K562 (cell line): ENCODE measurements at regions not wholly inside any gene's neighbourhood (a gene's known extent, or its start where the extent isn't known, plus 50 kb on each side); places are given as distances from the start of the nearest gene placed in this dataset.

Experiments
- ATAC-seq: fragments of 200-7000 bp; cut with Tn5 transposase; 3 replicates; pipeline ENCODE4 v1.9.1; 2020; ENCODE audit warnings: moderate library complexity
- BruUV-seq: library from RNA; stranded (reverse); fragments of 400-500 nt; replicated peaks from 2 replicates; lab custom pipeline; 2021; lab: Mats Ljungman, UMichigan
- CTCF ChIA-PET: fragments of 300-600 bp; formaldehyde crosslinking; extraction: SDS; loops from one replicate; lab custom pipeline; 2021; ENCODE audit warnings: low intra/inter-chr PET ratio; lab: Yijun Ruan, JAX
- POLR2A ChIA-PET: fragments of 300-600, 350-650 bp; sonication (Branson Sonifier 250); formaldehyde crosslinking; extraction: SDS; loops from one replicate; lab custom pipeline; 2021; ENCODE audit warnings: antibody characterized with exemption, inconsistent platforms; lab: Yijun Ruan, JAX
- DNase-seq, 4 experiments: peaks; one replicate each; pipeline versions ENCODE4 v3.0.0 to v3.0.0-alpha.2; 2011 to 2018; ENCODE audit warnings: low spot score in 3 of 4, mixed read lengths in 3 of 4; ENCODE audit errors: extremely low read depth in 1 of 4
- FAIRE-seq: peaks from 2 replicates; lab custom pipeline; 2011; peaks lifted over from hg19 to GRCh38; lab: Jason Lieb, UNC
- H2AFZ ChIP-seq: 2 replicates; pipeline ENCODE4 v1.6.0; 2011; ENCODE audit warnings: low read depth, low read length, control low read depth, inconsistent platforms
- H3K27ac ChIP-seq: fragments of 200-600 bp; 3 replicates; pipeline ENCODE4 v1.8.0; 2011; ENCODE audit warnings: low read depth, mild to moderate bottlenecking, control low read depth, inconsistent platforms, low read length, moderate library complexity, mixed read lengths; ENCODE audit errors: extremely low read depth
- H3K27me3 ChIP-seq, 2 experiments: fragments of 300-600 bp in 1 of 2; 2 replicates in 1 of 2; 3 replicates in 1 of 2; pipeline versions ENCODE4 v1.6.0 to v1.8.0; 2011; ENCODE audit warnings: inconsistent platforms in 2 of 2, low read length in 2 of 2, mild to moderate bottlenecking in 1 of 2, mixed read lengths in 1 of 2, moderate library complexity in 1 of 2; ENCODE audit not compliant: control insufficient read depth in 2 of 2, insufficient read depth in 2 of 2
- H3K36me3 ChIP-seq: fragments of 300-600 bp; 3 replicates; pipeline ENCODE4 v1.8.0; 2011; ENCODE audit warnings: mild to moderate bottlenecking, low read length, inconsistent platforms; ENCODE audit not compliant: control insufficient read depth, insufficient read depth
- H3K4me1 ChIP-seq, 2 experiments: fragments of 200-600 bp in 1 of 2; replicated peaks in 1 of 2; 2 replicates in 1 of 2; 3 replicates in 1 of 2; pipeline versions ENCODE4 v1.5.1 to v1.8.0; 2011; ENCODE audit warnings: inconsistent platforms in 2 of 2, low read length in 2 of 2, mild to moderate bottlenecking in 1 of 2, mixed read lengths in 1 of 2, moderate library complexity in 1 of 2; ENCODE audit not compliant: control insufficient read depth in 2 of 2, insufficient read depth in 2 of 2
- H3K4me2 ChIP-seq: 2 replicates; pipeline ENCODE4 v1.6.1; 2011; ENCODE audit warnings: low read length, control low read depth, inconsistent platforms, mixed read lengths; ENCODE audit not compliant: insufficient read depth
- H3K4me3 ChIP-seq: fragments of 200-600 bp; sonication (generic), shearing (Covaris generic); 2 replicates; pipeline ENCODE4 v1.5.1; 2016; ENCODE audit warnings: control low read depth, inconsistent platforms
- H3K79me2 ChIP-seq: fragments of 200-600 bp; 3 replicates; pipeline ENCODE4 v1.8.0; 2011; ENCODE audit warnings: low read length, inconsistent platforms; ENCODE audit not compliant: control insufficient read depth, insufficient read depth
- H3K9ac ChIP-seq, 2 experiments: 2 replicates each; pipeline versions ENCODE4 v1.6.0 to v1.6.1; 2011; ENCODE audit warnings: low read depth in 2 of 2, low read length in 2 of 2, control low read depth in 1 of 2, inconsistent platforms in 1 of 2, mild to moderate bottlenecking in 1 of 2, mixed read lengths in 1 of 2; ENCODE audit not compliant: insufficient read depth in 1 of 2
- H3K9me1 ChIP-seq: one replicate; pipeline ENCODE4 v1.6.0; 2011; ENCODE audit warnings: inconsistent platforms, mild to moderate bottlenecking, low read length, moderate library complexity; ENCODE audit not compliant: control insufficient read depth, insufficient read depth
- H3K9me3 ChIP-seq: replicated peaks from 2 replicates; pipeline ENCODE4 v1.5.1; 2011; ENCODE audit warnings: low read depth, low read length, inconsistent platforms; ENCODE audit not compliant: control insufficient read depth, insufficient read depth
- H4K20me1 ChIP-seq: replicated peaks from 2 replicates; pipeline ENCODE4 v1.6.1; 2011; ENCODE audit warnings: low read length, inconsistent platforms, mixed read lengths; ENCODE audit not compliant: control insufficient read depth, insufficient read depth
- CBX8 ChIP-seq: fragments of 200-600 bp; sonication (generic); IDR thresholded peaks from 2 replicates; pipeline ENCODE4 v1.6.1; 2012; ENCODE audit warnings: borderline replicate concordance, mixed run types, low read depth, mild to moderate bottlenecking, moderate library complexity, mixed read lengths, low read length, control low read depth, inconsistent platforms; ENCODE audit not compliant: poor library complexity, severe bottlenecking; ENCODE audit errors: extremely low read depth
- CREB3L1 ChIP-seq: fragments of 450-650 bp; IDR thresholded peaks from 2 replicates; pipeline ENCODE4 v1.6.1; 2014; ENCODE audit warnings: low read depth, mild to moderate bottlenecking, moderate library complexity, borderline replicate concordance
- ETS1 ChIP-seq: conservative IDR thresholded peaks from 2 replicates; pipeline ENCODE4 v1.6.1; 2011; ENCODE audit warnings: low read depth, mild to moderate bottlenecking, low read length; ENCODE audit not compliant: control insufficient read depth
- ILF3 ChIP-seq: fragments of 450-650 bp; IDR thresholded peaks from 2 replicates; pipeline ENCODE4 v1.6.1; 2018; ENCODE audit warnings: antibody characterized with exemption, mild to moderate bottlenecking, moderate library complexity, borderline replicate concordance
- MECOM ChIP-seq: fragments of 250-450 bp; sonication (Bioruptor Pico); IDR thresholded peaks from 2 replicates; pipeline ENCODE4 v1.8.0; 2022; ENCODE audit warnings: inconsistent platforms
- PHB ChIP-seq: fragments of 250-450 bp; sonication (Bioruptor Pico); IDR thresholded peaks from 2 replicates; pipeline ENCODE4 v1.5.0; 2021
- ZNF174 ChIP-seq: fragments of 250-450 bp; sonication (Bioruptor Pico); IDR thresholded peaks from 2 replicates; pipeline ENCODE4 v1.4.0; 2020; ENCODE audit warnings: mild to moderate bottlenecking
- ZNF717 ChIP-seq: fragments of 250-450 bp; sonication (Bioruptor Pico); IDR thresholded peaks from 2 replicates; pipeline ENCODE4 v1.5.0; 2021
- WGBS: fragments of 100-300 bp; shearing (Covaris generic); methylation state at CpG from one replicate; pipeline ENCODE4 v1.1.6; 2016; ENCODE audit warnings: low coverage, mixed read lengths; ENCODE audit not compliant: insufficient coverage; ENCODE audit errors: missing lambda C conversion rate; 5-methylcytosine and 5-hydroxymethylcytosine counted together
- in situ Hi-C: fragments of 300-500 bp; cut with MboI; formaldehyde crosslinking; loops from 4 replicates; pipeline ENCODE4 v1.15.0; 2018; ENCODE audit warnings: inconsistent platforms, mixed read lengths
- intact Hi-C: fragments of 100-400 bp; cut with micrococcal nuclease; formaldehyde crosslinking; loops from 2 replicates; pipeline ENCODE4 v1.14.2; 2022
- TF ChIP-seq, protein P1 (sequence below): sonication (generic); formaldehyde crosslinking; IDR thresholded peaks from 2 replicates; pipeline ENCODE4 v1.9.0; 2022; ENCODE audit warnings: mild to moderate bottlenecking, missing genetic modification reagents
- TF ChIP-seq, protein P2 (sequence below): fragments of 250-450 bp; sonication (Bioruptor Pico); IDR thresholded peaks from 2 replicates; pipeline ENCODE4 v1.4.0; 2020; ENCODE audit warnings: mild to moderate bottlenecking, moderate library complexity, borderline replicate concordance
- TF ChIP-seq, protein P3 (sequence below): sonication (generic); formaldehyde crosslinking; IDR thresholded peaks from 2 replicates; pipeline ENCODE4 v1.8.0; 2023; ENCODE audit warnings: mild to moderate bottlenecking, missing genetic modification reagents

DNA sequence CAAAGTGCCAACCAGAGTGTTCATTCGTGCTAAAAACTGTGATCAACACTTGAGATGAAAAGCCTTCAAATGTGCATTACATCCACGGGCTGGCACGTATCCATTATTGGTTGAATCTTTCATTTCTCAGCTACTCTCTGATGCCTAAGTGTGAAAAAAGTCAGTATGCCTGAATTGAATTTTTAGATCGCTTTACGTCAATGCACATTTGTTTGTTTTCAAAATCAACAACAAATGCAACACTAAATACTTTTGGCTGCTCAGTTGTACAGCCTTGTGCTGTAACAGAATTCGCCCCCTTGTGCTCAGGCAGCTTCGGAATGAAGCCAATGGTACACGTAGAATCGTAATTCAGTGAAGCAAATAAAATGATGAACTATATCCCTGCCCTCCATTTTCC, 446.5 kb upstream of the NRP1 start:
- H3K27ac ChIP-seq = no peak overlapping the region
- ChIA-PET POLR2A (no interaction called here), CTCF (no interaction called here)
- no peaks in the 10 kb centered on the region for H4K20me1 ChIP-seq
- no peaks in the 10 kb centered on the region for H3K9me3 ChIP-seq
- in situ Hi-C loops = no loop called here
- DNase-seq (no peak), FAIRE-seq (no peak), ATAC-seq (no peak)
- H3K36me3 ChIP-seq = no peaks in the 10 kb centered on the region
- H3K4me1 ChIP-seq = no peaks in the 10 kb centered on the region
- H3K4me2 ChIP-seq = no peak overlapping the region
- no peaks in the 10 kb centered on the region for H3K27me3 ChIP-seq
- intact Hi-C loops = no loop called here
- no peak overlapping the region for H2AFZ ChIP-seq
- no peak overlapping the region for H3K4me3 ChIP-seq
- no peaks in the 10 kb centered on the region for H3K79me2 ChIP-seq
- no peaks in the 10 kb centered on the region for H3K9me1 ChIP-seq
- no TSS peak for BruUV-seq
- 2% methylated on average over 9 of the region's 9 CpGs for WGBS
- no peak overlapping the region for H3K9ac ChIP-seq
- no peak for TF ChIP-seq MECOM (CRISPR knock-in tag)
- no peak for TF ChIP-seq ZNF174 (CRISPR knock-in tag)
- no peak for TF ChIP-seq ETS1
- TF ChIP-seq, protein P1, sequence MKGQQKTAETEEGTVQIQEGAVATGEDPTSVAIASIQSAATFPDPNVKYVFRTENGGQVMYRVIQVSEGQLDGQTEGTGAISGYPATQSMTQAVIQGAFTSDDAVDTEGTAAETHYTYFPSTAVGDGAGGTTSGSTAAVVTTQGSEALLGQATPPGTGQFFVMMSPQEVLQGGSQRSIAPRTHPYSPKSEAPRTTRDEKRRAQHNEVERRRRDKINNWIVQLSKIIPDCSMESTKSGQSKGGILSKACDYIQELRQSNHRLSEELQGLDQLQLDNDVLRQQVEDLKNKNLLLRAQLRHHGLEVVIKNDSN (CRISPR knock-in tag) = no peak
- no peak for TF ChIP-seq ILF3
- TF ChIP-seq, protein P2, sequence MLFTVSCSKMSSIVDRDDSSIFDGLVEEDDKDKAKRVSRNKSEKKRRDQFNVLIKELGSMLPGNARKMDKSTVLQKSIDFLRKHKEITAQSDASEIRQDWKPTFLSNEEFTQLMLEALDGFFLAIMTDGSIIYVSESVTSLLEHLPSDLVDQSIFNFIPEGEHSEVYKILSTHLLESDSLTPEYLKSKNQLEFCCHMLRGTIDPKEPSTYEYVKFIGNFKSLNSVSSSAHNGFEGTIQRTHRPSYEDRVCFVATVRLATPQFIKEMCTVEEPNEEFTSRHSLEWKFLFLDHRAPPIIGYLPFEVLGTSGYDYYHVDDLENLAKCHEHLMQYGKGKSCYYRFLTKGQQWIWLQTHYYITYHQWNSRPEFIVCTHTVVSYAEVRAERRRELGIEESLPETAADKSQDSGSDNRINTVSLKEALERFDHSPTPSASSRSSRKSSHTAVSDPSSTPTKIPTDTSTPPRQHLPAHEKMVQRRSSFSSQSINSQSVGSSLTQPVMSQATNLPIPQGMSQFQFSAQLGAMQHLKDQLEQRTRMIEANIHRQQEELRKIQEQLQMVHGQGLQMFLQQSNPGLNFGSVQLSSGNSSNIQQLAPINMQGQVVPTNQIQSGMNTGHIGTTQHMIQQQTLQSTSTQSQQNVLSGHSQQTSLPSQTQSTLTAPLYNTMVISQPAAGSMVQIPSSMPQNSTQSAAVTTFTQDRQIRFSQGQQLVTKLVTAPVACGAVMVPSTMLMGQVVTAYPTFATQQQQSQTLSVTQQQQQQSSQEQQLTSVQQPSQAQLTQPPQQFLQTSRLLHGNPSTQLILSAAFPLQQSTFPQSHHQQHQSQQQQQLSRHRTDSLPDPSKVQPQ (CRISPR knock-in tag) = no peak
- no peak for TF ChIP-seq CREB3L1
- TF ChIP-seq CBX8 = no peak
- TF ChIP-seq, protein P3, sequence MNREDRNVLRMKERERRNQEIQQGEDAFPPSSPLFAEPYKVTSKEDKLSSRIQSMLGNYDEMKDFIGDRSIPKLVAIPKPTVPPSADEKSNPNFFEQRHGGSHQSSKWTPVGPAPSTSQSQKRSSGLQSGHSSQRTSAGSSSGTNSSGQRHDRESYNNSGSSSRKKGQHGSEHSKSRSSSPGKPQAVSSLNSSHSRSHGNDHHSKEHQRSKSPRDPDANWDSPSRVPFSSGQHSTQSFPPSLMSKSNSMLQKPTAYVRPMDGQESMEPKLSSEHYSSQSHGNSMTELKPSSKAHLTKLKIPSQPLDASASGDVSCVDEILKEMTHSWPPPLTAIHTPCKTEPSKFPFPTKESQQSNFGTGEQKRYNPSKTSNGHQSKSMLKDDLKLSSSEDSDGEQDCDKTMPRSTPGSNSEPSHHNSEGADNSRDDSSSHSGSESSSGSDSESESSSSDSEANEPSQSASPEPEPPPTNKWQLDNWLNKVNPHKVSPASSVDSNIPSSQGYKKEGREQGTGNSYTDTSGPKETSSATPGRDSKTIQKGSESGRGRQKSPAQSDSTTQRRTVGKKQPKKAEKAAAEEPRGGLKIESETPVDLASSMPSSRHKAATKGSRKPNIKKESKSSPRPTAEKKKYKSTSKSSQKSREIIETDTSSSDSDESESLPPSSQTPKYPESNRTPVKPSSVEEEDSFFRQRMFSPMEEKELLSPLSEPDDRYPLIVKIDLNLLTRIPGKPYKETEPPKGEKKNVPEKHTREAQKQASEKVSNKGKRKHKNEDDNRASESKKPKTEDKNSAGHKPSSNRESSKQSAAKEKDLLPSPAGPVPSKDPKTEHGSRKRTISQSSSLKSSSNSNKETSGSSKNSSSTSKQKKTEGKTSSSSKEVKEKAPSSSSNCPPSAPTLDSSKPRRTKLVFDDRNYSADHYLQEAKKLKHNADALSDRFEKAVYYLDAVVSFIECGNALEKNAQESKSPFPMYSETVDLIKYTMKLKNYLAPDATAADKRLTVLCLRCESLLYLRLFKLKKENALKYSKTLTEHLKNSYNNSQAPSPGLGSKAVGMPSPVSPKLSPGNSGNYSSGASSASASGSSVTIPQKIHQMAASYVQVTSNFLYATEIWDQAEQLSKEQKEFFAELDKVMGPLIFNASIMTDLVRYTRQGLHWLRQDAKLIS (CRISPR knock-in tag) = no peak
- TF ChIP-seq ZNF717 (CRISPR knock-in tag) = no peak
- no peak for TF ChIP-seq PHB (CRISPR knock-in tag)
